ENCODE measurements at regions not wholly inside any gene's neighbourhood (a gene's known extent, or its start where the extent isn't known, plus 50 kb on each side); places are given as distances from the start of the nearest gene placed in this dataset.

DNA sequence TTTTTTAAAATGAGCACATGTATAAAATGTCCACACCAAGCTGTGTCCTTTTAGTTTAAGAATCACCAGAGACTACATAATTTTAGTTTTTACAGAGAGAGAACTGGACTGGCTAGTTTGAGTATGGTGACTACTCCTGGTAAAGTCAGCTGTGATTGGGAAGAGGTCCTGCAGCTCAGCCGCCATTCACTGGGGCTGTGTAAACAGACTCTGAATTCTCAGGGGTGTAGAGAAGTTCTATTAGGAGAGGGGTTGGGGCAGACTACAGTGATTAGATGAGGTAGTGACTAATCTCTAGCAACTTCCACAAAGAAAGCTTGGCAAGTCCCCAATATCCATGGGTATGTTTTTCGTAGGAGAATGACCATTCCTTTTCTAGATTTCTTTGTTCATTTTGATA, 341.2 kb upstream of the MAP3K7 start:
- DNase-seq = no peak

DNA sequence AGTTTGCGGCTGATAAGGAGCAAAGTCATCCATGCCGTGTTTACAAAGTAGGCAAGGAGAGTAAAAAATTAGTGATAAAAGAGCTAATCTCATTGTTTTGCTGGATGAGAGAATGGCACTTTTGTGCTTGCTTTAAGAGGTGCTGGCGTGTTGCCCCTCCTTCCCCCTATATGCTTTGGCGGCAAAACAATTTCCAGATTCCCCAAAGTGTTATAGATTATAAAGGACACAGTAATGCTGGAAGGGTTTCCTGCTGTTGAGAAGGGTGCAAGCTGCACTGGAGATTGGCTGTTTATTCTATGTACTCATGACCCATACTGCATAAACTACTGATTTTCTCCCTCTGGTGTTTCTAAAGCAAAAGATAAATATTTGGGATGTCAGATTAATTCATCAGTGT, 338.9 kb upstream of the MAP3K7 start:
- no peak for DNase-seq

DNA sequence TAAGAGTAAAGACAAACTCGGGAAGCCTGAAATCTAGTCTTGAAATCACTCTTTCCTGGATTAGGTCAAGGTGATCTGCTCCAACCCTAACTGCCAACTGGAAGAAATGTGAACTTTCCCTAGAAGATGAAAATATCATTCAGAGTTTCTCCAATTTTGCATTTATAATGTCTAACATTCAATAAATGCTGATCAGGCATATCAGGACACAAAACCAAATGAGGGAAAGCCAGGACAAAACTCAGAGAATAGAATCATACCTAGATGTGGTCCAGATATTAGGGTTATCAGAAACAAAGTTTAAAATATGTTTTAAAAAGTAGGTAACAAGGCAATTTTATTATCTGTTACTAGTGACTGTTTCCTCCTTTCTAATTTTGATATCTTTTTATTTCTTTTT, 335.5 kb upstream of the MAP3K7 start:
- no peak for DNase-seq

DNA sequence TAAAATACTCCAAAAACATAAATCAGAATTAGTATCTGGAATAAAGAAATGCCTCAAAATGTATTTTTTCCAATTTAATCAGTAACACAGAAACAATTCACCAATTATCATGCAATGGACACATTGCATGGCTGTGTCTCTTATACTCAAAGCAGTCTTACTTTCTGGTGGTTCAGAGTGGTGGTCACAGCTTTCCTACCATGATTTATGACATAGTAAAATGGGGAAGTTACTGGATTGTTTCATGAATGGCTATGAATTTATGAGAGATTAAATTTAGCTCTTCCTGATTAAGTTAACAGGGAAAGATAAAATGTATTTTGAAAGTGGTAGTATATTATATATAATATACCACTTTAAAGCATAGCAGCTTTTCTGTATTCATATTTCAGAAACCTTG, 331.5 kb upstream of the MAP3K7 start:
- no peak for DNase-seq

DNA sequence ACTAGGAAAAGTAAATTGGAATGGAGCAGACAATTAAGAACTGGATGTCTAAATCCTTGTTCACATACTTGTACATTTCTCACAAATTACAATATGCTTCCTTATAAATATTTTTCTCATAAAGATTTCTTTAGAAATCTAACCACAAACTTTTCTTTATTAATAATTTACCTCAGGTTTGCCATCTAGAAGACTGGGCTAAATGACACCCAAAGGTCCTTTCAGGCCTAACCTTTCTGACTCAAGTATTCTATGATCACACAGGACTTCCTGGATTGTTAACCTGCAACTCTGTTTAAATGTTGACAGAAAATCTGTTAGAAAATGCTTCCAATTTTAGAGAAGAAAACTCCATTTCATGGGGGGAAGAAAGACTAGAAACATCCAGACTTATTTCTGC, 330.5 kb upstream of the MAP3K7 start:
- DNase-seq = no peak

DNA sequence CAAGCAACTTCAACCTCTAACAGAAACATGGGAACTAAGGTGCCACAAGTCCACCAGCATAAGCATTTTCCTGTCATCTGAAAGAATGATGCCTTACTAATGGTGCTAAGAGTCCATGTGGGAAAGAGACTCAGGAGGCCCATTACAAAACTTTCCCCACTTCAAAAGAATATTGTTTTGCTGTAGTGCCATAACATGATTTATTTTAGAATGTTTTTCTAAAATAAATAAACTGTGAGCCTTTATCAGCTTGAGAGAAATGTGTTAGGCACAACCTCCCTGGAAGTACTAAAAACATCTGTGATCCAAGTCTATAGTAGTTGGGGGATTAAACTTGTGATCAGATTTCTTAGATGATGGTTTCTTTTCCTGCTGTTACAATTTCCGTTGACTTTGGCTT, 330.1 kb upstream of the MAP3K7 start:
- DNase-seq = no peak

GRCh38 chr6:90915224-90915915, 328.5 kb upstream of the MAP3K7 start:
- no peak for DNase-seq

GRCh38 chr6:90914312-90914711, 327.4 kb upstream of the MAP3K7 start:
- DNase-seq = no peak

- DNase-seq = no peak
These were observed 326.5 kb upstream of the MAP3K7 start for GRCh38 chr6:90913266-90913960.

DNA sequence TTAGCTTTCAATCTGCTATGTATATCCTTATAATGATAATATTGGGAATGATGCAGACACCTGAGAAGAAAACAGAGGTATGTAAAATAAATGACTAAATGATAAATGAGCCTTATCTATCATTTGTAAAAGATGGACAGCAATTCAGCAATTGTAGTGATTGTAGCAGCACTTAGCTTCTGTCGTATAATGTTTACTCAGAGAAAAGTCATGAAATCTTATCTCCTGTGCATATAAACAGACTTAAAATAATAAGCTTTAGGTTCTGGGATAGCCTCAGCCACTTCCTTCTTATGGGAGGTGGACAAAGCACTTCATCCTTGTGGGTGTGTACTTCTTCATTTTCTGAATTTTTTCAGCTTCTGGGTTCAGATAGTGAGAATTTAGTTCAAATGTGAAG, 324.8 kb upstream of the MAP3K7 start:
- DNase-seq = no peak

DNA sequence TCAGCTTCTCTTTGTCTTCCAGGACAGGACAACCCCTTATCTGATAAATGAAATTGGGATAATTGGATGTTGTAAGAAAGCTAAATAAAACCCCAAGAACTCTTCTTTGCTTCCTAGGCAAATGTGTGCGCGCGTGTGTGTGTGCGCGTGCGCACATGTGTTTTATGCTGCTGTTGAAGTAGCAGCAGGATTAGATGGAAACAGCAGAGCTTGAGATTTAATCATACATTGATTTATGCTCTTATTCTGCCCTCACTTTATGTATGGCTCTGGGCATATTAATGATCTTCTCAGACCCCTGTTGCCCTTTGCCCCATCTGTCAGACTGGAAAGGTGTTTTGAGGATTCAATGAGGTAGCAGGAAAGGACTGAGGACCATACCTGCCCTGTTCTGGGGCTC, 324.0 kb upstream of the MAP3K7 start:
- DNase-seq = no peak

- no peak for DNase-seq
These were observed 321.2 kb upstream of the MAP3K7 start for GRCh38 chr6:90907931-90908655.

DNA sequence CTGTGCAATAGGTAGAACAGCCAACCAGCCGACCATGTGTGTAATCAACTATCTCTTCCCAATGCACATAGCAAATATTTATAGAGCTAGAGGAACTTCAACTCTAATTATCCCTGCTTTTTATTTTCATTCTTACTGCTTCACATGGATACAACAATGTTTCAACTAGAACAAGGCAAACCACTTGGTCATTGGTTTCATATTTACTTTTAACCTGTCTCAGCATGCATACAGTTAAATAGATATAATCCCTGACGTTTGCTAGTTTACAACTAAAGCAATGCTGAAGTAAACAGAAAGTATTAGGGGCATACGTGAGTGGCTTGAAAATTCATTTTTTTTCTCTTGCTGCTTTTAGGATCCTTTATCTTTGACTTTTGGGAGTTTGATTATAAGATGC, 318.5 kb upstream of the MAP3K7 start:
- DNase-seq = no peak

DNA sequence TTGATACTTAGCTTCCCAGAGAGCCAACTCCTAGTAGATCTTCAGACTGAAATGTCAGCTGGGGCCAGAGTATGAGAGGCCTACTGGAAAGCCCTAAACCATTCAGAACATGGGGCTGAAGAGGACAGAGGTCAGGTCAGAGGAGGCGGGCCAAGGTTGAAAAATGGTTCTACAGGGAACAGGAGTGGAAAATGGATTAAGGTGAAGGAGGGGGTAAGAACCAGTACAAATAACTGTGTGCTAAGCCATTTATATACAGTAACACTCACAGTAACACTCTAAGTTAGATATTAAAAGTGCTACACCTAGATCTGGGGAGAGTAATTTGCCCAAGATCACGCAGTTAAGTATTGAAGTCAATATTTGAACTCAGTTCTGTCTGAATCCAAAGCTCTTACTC, 313.2 kb upstream of the MAP3K7 start:
- no peak for DNase-seq

DNA sequence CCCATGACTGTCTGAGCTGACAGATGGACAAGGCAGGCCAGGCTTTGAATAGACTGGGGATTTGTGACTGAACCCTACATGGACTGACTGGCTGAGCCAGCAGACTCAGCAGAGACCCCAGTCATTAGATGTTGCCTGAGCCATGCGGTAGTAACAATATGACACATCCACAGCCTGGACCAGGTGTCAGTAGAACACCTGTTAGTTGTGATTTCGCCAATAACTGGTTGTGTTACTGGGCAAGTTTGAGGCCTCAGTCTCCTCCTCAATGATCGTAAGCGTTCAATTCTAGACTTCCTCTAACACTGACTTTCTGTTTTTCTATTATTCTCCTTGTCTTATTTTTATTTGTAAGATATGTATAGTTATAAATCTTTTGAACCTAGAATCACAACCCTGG, 311.9 kb upstream of the MAP3K7 start:
- DNase-seq = no peak

DNA sequence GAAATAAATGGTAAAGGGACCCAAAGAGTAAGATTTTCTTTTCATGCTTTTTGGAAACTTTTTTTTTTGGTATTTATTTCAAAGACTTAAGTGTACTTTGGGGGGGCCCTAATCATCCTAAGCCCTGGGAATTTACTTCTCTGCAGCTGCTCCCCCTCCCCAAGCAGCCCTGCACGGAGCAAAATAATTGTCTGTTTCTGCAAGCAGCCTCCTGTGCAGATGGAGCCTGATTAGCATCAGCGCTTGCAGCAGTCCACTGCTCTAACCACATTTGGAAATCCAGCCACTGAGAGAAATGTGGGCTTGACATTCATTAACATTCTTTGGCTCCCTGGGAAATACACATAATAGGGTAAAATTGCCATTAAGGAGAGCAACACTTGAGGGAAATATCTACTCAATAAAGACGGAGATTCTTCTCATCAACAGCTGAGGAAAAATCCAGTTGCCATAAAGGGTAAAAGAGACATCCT, 309.2 kb upstream of the MAP3K7 start:
- DNase-seq = no peak

GRCh38 chr6:90895299-90896074, 308.6 kb upstream of the MAP3K7 start:
- DNase-seq = no peak

DNA sequence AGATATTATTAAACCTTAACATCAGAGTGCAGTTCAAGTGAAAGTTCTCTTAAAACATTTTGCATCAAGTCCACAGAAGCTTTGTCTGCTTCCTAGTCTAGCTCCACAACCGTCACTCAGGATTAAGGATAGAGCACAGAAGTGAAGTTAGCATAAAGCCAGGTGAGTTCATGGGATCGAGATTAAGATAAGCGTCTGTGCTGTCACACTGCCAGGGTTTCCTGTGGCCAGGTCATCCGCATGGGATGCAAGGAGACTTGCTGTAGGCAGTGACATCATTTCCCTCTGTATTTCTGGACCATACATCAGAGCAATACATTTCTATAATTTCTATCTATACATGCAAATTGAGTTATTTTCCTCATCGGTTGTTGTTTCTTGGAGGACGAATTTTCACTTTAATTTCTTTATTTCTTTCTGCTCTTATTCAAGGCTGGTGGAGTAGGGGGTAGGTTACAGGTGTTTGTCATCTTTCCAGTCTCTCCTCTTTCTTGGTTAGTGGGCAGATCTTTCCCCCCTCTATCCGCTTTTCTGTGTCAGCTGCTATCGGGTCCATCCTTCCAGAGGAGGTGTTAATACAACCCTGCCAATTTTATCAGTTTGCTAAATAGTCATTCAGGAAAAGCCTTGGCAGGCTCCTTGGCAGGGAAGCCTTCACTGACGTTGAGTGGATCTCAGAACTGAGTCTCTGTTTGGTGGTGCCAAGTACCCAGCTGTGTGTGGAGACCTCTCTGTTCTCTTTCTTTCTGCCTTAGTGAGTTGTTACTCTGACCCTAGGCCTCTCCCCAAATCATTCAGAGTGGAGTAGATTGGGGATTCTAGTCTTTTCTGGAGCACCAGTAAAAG, 307.6 kb upstream of the MAP3K7 start:
- no peak for DNase-seq

DNA sequence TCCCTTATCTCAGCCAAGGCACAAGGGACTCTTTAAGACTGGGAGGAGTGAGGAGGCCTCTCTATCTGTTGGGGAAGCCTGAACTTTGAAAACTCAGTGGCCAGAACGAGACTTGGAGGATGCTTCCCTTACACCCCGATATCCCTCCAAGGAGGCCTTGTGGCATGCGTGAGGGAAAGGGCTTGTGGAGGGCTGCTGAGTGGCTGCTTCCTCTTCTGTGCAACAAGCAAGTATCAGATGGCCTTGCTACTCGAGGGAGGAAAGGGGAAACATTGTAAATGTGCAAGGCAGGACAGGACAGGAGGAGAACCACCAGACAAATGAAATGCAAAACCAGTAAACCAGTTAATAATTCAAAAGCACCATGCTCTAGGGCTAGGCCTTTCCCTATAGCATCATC, 306.5 kb upstream of the MAP3K7 start:
- DNase-seq = no peak

GRCh38 chr6:90892271-90892670, 305.4 kb upstream of the MAP3K7 start:
- DNase-seq = no peak

DNA sequence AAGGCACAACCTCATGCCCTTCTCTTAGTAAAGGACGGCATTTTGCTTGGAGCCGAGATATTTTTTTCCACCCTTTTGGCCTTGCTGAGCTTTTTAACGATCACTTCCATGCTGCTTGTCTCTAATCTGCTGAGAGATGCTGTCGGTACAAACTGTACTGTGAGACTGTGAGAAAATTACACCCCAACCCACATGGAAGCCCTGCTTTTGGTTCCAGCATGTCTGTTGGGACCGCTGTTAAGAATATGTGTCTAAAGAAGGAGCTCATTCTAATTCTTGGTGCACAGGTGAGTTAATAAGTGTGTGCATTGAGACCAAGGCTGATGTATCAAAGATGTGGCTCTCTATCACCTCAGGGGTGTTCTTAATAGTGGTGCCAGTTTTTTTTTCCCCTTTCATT, 304.5 kb upstream of the MAP3K7 start:
- DNase-seq = no peak

DNA sequence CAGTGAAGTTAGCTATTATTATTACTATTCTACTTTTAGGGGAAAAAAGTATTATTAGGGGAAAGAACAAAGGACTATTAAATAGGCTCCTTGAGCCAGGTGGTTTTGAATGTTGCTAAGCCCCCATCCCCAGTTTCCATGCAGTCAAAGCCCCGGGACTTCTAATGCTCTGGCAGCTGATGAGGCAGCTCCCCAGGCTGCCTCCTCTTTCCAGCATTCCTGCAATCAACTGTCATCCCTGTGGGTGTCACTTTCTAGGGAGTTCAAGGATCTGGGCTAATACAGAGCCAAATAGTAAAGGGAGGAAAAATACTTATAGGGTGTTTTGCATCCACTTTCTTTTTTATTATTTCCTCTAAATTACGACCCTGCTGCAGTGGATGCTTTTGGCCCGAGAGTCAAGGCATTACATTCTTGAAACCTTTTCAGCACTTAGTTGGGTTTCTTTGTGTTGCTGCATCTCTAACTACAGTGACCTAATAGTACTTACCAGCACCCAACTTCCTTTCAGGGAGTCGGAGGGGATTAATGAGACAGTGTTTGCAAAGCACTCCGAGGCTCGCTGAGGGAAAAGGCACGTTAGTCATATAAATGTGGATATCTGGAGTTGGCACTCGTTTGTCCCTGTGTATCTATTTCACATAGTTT, 303.9 kb upstream of the MAP3K7 start:
- DNase-seq = no peak

All from activated CD8-positive, alpha-beta memory T cell treated with anti-CD3 and anti-CD28 coated beads for 24 hours (primary cell).